H1 (cell line): ENCODE measurements at regions not wholly inside any gene's neighbourhood (a gene's known extent, or its start where the extent isn't known, plus 50 kb on each side); places are given as distances from the start of the nearest gene placed in this dataset.

Experiments
- CTCF ChIA-PET: fragments of 300-600 bp; sonication (Branson Sonifier 250); formaldehyde crosslinking; loops from one replicate; lab custom pipeline; 2021; ENCODE audit not compliant: partially characterized antibody; lab: Charles Lee
- POLR2A ChIA-PET: fragments of 300-600 bp; sonication (Branson Sonifier 250); formaldehyde crosslinking; loops from one replicate; lab custom pipeline; 2021; ENCODE audit warnings: inconsistent platforms; ENCODE audit not compliant: partially characterized antibody; lab: Charles Lee
- DNase-seq, 2 experiments: peaks; one replicate each; pipeline versions ENCODE4 v3.0.0 to v3.0.0-alpha.2; 2010 to 2022; ENCODE audit warnings: low spot score in 2 of 2, low read depth in 1 of 2, mixed read lengths in 1 of 2
- FAIRE-seq: peaks from 2 replicates; lab custom pipeline; 2011; peaks lifted over from hg19 to GRCh38; lab: Jason Lieb, UNC
- H2AFZ ChIP-seq: 2 replicates; pipeline ENCODE4 v1.8.1; 2012; ENCODE audit warnings: low read length, inconsistent platforms
- H2AK5ac ChIP-seq: 2 replicates; pipeline ENCODE4 v1.6.1; 2013; ENCODE audit warnings: low read depth, low read length
- H2BK120ac ChIP-seq: replicated peaks from 2 replicates; pipeline ENCODE3; 2013; ENCODE audit warnings: low read depth, low read length, inconsistent platforms
- H2BK12ac ChIP-seq: 2 replicates; pipeline ENCODE4 v1.6.1; 2013; ENCODE audit warnings: low read depth, low read length
- H2BK15ac ChIP-seq: 2 replicates; pipeline ENCODE4 v1.6.1; 2013; ENCODE audit warnings: low read length
- H2BK20ac ChIP-seq: 2 replicates; pipeline ENCODE4 v1.6.1; 2013; ENCODE audit warnings: low read length
- H2BK5ac ChIP-seq: 2 replicates; pipeline ENCODE4 v1.6.1; 2013; ENCODE audit warnings: low read depth, low read length
- H3K14ac ChIP-seq: 2 replicates; pipeline ENCODE4 v1.6.1; 2013; ENCODE audit warnings: inconsistent platforms; ENCODE audit not compliant: insufficient read length
- H3K18ac ChIP-seq: 2 replicates; pipeline ENCODE4 v1.6.1; 2013; ENCODE audit warnings: low read length; ENCODE audit errors: extremely low read depth
- H3K23ac ChIP-seq: 2 replicates; pipeline ENCODE4 v1.6.1; 2013; ENCODE audit warnings: inconsistent platforms; ENCODE audit not compliant: insufficient read length
- H3K23me2 ChIP-seq: 2 replicates; pipeline ENCODE4 v1.6.1; 2013; ENCODE audit warnings: low read depth, low read length
- H3K27ac ChIP-seq: 2 replicates; pipeline ENCODE4 v1.6.1; 2011; ENCODE audit warnings: low read depth, low read length, inconsistent platforms
- H3K27me3 ChIP-seq, 4 experiments: replicated peaks in 1 of 4; 1 replicate in 1 of 4; 2 replicates in 3 of 4; pipeline versions ENCODE4 v1.6.1 to v1.8.1; 2011 to 2013; ENCODE audit warnings: low read length in 3 of 4, mild to moderate bottlenecking in 3 of 4, inconsistent platforms in 2 of 4, mixed read lengths in 2 of 4, moderate library complexity in 1 of 4; ENCODE audit not compliant: control insufficient read depth in 3 of 4, insufficient read depth in 3 of 4; ENCODE audit errors: extremely low read depth in 1 of 4
- H3K36me3 ChIP-seq, 4 experiments: 2 replicates each; pipeline versions ENCODE4 v1.6.1 to v1.8.1; 2011 to 2013; ENCODE audit warnings: mild to moderate bottlenecking in 4 of 4, low read length in 3 of 4, moderate library complexity in 2 of 4, control low read depth in 1 of 4, inconsistent platforms in 1 of 4; ENCODE audit not compliant: insufficient read depth in 4 of 4, control insufficient read depth in 2 of 4
- H3K4ac ChIP-seq: replicated peaks from 2 replicates; pipeline ENCODE3; 2013; ENCODE audit warnings: low read length, low read depth, mixed read lengths, inconsistent platforms; ENCODE audit not compliant: insufficient read length
- H3K4me1 ChIP-seq, 4 experiments: replicated peaks in 1 of 4; 1 replicate in 1 of 4; 2 replicates in 3 of 4; pipeline versions ENCODE4 v1.6.1 to v1.8.1; 2011 to 2013; ENCODE audit warnings: low read length in 3 of 4, inconsistent platforms in 2 of 4, mixed read lengths in 1 of 4; ENCODE audit not compliant: insufficient read depth in 4 of 4, control insufficient read depth in 3 of 4
- H3K4me2 ChIP-seq, 2 experiments: 2 replicates each; pipeline versions ENCODE4 v1.6.1 to v1.8.1; 2011 to 2013; ENCODE audit warnings: low read depth in 2 of 2, low read length in 2 of 2, control low read depth in 1 of 2, inconsistent platforms in 1 of 2, mild to moderate bottlenecking in 1 of 2; ENCODE audit not compliant: insufficient read depth in 1 of 2
- H3K4me3 ChIP-seq, 4 experiments: fragments of 200-600, 300-600 bp in 1 of 4; sonication (generic), shearing (Covaris generic), sonication (Bioruptor Twin) in 1 of 4; 2 replicates each; pipeline versions ENCODE4 v1.5.1 to v1.8.1; 2011 to 2016; ENCODE audit warnings: low read length in 4 of 4, low read depth in 3 of 4, control low read depth in 2 of 4, inconsistent platforms in 2 of 4, mild to moderate bottlenecking in 2 of 4, mixed read lengths in 1 of 4, moderate library complexity in 1 of 4; ENCODE audit not compliant: insufficient read depth in 2 of 4; ENCODE audit errors: extremely low read depth in 1 of 4
- H3K56ac ChIP-seq: replicated peaks from 2 replicates; pipeline ENCODE3; 2013; ENCODE audit warnings: low read depth, mild to moderate bottlenecking, mixed read lengths, low read length, inconsistent platforms; ENCODE audit not compliant: insufficient read length
- H3K79me1 ChIP-seq: 2 replicates; pipeline ENCODE4 v1.6.1; 2013; ENCODE audit warnings: low read depth, low read length, control low read depth
- H3K79me2 ChIP-seq, 2 experiments: 2 replicates each; pipeline versions ENCODE4 v1.6.1 to v1.8.1; 2012 to 2013; ENCODE audit warnings: low read length in 2 of 2, mild to moderate bottlenecking in 2 of 2, inconsistent platforms in 1 of 2; ENCODE audit not compliant: insufficient read depth in 2 of 2, control insufficient read depth in 1 of 2
- H3K9ac ChIP-seq, 4 experiments: replicated peaks in 1 of 4; 1 replicate in 1 of 4; 2 replicates in 3 of 4; pipeline versions ENCODE4 v1.6.1 to v1.8.1; 2011 to 2013; ENCODE audit warnings: low read depth in 3 of 4, low read length in 3 of 4, control low read depth in 2 of 4, mild to moderate bottlenecking in 2 of 4, moderate library complexity in 2 of 4, inconsistent platforms in 1 of 4; ENCODE audit errors: extremely low read depth in 1 of 4
- H3K9me3 ChIP-seq, 2 experiments: 2 replicates each; pipeline versions ENCODE4 v1.6.1 to v1.8.1; 2012 to 2013; ENCODE audit warnings: mild to moderate bottlenecking in 2 of 2, moderate library complexity in 2 of 2, control low read depth in 1 of 2, inconsistent platforms in 1 of 2, low read depth in 1 of 2, low read length in 1 of 2, mixed read lengths in 1 of 2; ENCODE audit not compliant: insufficient read depth in 2 of 2
- H4K20me1 ChIP-seq, 2 experiments: replicated peaks in 1 of 2; 2 replicates each; pipeline versions ENCODE3 to v1.8.1; 2011 to 2013; ENCODE audit warnings: inconsistent platforms in 2 of 2, low read length in 2 of 2, mild to moderate bottlenecking in 1 of 2; ENCODE audit not compliant: insufficient read depth in 2 of 2, control insufficient read depth in 1 of 2
- H4K5ac ChIP-seq: 2 replicates; pipeline ENCODE4 v1.6.1; 2013; ENCODE audit warnings: low read length, low read depth, mixed read lengths, inconsistent platforms; ENCODE audit not compliant: insufficient read length
- H4K8ac ChIP-seq: 2 replicates; pipeline ENCODE4 v1.8.0; 2013; ENCODE audit warnings: mild to moderate bottlenecking, moderate library complexity, low read length, inconsistent platforms; ENCODE audit not compliant: insufficient read depth; ENCODE audit errors: extremely low read depth
- H4K91ac ChIP-seq: replicated peaks from 2 replicates; pipeline ENCODE3; 2013; ENCODE audit warnings: low read length, mixed read lengths, inconsistent platforms; ENCODE audit not compliant: insufficient read length
- RAD21 ChIP-seq, 2 experiments: IDR thresholded peaks in 1 of 2; conservative IDR thresholded peaks in 1 of 2; 2 replicates each; pipeline ENCODE4 v1.6.1; 2011; ENCODE audit warnings: low read depth in 2 of 2, low read length in 2 of 2, improper control_type of control experiment in 1 of 2, inconsistent platforms in 1 of 2, mild to moderate bottlenecking in 1 of 2, moderate library complexity in 1 of 2
- SP4 ChIP-seq: IDR thresholded peaks from 2 replicates; pipeline ENCODE4 v1.6.1; 2012; ENCODE audit warnings: low read length, inconsistent platforms
- TAF1 ChIP-seq: IDR thresholded peaks from 2 replicates; pipeline ENCODE4 v1.6.1; 2011; ENCODE audit warnings: mild to moderate bottlenecking, low read depth, low read length
- WGBS, 2 experiments: shearing (Covaris generic) in 1 of 2; methylation state at CpG; one replicate each; pipeline versions ENCODE4 v1.1.6 to v1.1.7; 2013 to 2015; ENCODE audit warnings: low lambda C conversion rate in 2 of 2, mixed read lengths in 2 of 2, inconsistent platforms in 1 of 2, low coverage in 1 of 2, missing lambda C conversion rate in 1 of 2; ENCODE audit not compliant: insufficient replicate concordance in 2 of 2, insufficient coverage in 1 of 2, insufficient read length in 1 of 2; ENCODE audit errors: extremely low coverage in 1 of 2, missing lambda C conversion rate in 1 of 2; 5-methylcytosine and 5-hydroxymethylcytosine counted together
- TF ChIP-seq, protein P1 (sequence below), 3 experiments: IDR thresholded peaks; 1 replicate in 2 of 3; 2 replicates in 1 of 3; pipeline versions ENCODE4 v1.5.1 to v1.6.1; 2011; ENCODE audit warnings: low read length in 3 of 3, mild to moderate bottlenecking in 3 of 3, inconsistent platforms in 2 of 3, low read depth in 1 of 3, moderate library complexity in 1 of 3; ENCODE audit not compliant: insufficient read depth in 1 of 3; ENCODE audit errors: control extremely low read depth in 1 of 3

DNA sequence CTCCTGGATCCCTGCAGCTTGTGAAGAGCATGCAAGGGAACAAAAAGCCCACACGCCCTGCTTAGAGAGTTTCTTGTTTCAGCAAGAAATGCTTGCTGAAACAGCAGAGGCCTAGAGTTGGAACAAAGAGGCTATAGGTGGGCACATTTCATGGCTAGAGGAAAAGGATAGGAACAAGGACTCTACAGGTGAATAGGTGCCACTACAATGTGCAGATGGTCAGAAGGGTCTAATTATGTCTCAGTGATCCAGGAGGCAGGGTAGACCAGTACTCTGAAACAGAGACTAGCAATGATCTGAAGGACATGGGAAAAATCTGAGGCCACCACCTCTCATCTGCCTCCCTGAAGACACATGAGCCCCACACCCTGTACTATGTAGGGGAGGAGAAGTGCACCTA, 609.0 kb downstream of the REEP3 start:
- 81% methylated on average over 1 of the region's 1 CpG; no CpG with 5 or more reads in 1 of the 2 experiments for WGBS, 2 experiments
- no peaks in the 10 kb centered on the region; a peak in 1 of 8 replicates for H3K36me3 ChIP-seq
- H3K79me2 ChIP-seq: no peaks in the 10 kb centered on the region
- H4K5ac ChIP-seq: no peak overlapping the region
- H3K4ac ChIP-seq: no peak overlapping the region
- H3K4me3 ChIP-seq: no peak overlapping the region
- no peak overlapping the region for H2BK12ac ChIP-seq
- H3K4me1 ChIP-seq: peaks cover 0 to 2% (median 1%) of the 10 kb centered on the region in 4 experiments; a peak in 1 of 7 replicates
- POLR2A ChIA-PET: no interaction called here
- CTCF ChIA-PET: interaction anchor here (1.0 to 3.5 kb wide), 7 partner anchors 10 to 1050 kb away, joined by 3 to 19 read pairs (median 3); no protein-coding TSS in a partner anchor
- H3K9me3 ChIP-seq: no peaks in the 10 kb centered on the region
- H4K8ac ChIP-seq: no peak overlapping the region
- H3K18ac ChIP-seq: 0 out of 2 replicates have a peak overlapping the region, but pooled peaks have one; percentile 28
- no peaks in the 10 kb centered on the region for H3K23me2 ChIP-seq
- H3K14ac ChIP-seq: no peak overlapping the region
- no peak overlapping the region for H2BK20ac ChIP-seq
- TF ChIP-seq, protein P1, sequence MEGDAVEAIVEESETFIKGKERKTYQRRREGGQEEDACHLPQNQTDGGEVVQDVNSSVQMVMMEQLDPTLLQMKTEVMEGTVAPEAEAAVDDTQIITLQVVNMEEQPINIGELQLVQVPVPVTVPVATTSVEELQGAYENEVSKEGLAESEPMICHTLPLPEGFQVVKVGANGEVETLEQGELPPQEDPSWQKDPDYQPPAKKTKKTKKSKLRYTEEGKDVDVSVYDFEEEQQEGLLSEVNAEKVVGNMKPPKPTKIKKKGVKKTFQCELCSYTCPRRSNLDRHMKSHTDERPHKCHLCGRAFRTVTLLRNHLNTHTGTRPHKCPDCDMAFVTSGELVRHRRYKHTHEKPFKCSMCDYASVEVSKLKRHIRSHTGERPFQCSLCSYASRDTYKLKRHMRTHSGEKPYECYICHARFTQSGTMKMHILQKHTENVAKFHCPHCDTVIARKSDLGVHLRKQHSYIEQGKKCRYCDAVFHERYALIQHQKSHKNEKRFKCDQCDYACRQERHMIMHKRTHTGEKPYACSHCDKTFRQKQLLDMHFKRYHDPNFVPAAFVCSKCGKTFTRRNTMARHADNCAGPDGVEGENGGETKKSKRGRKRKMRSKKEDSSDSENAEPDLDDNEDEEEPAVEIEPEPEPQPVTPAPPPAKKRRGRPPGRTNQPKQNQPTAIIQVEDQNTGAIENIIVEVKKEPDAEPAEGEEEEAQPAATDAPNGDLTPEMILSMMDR (IDR thresholded peaks at IDR 0.05; ENCODE audit: control extremely low read depth in 1 of 3, insufficient read depth in 1 of 3, low read depth in 1 of 3, low read length in 3 of 3): peak in 1 of 3 experiments; percentile 39; a peak in 1 of 4 replicates
- TF ChIP-seq SP4 (no peak), TAF1 (no peak), RAD21 (IDR thresholded peaks at IDR 0.05 in 1 of 2, conservative IDR thresholded peaks at IDR 0.05 in 1 of 2; ENCODE audit: low read depth in 2 of 2, low read length in 2 of 2) (peak in 1 of 2 experiments; percentile 23; a peak in 1 of 4 replicates)
- H3K27me3 ChIP-seq: no peaks in the 10 kb centered on the region
- H2BK15ac ChIP-seq: no peak overlapping the region
- H3K27ac ChIP-seq: no peak overlapping the region
- no peak overlapping the region for H3K4me2 ChIP-seq
- no peak overlapping the region for H2AK5ac ChIP-seq
- H3K9ac ChIP-seq: no peak overlapping the region
- no peak overlapping the region for H2BK5ac ChIP-seq
- FAIRE-seq (no peak), DNase-seq (no peak)
- no peaks in the 10 kb centered on the region for H4K20me1 ChIP-seq
- H3K23ac ChIP-seq: no peak overlapping the region
- no peak overlapping the region for H4K91ac ChIP-seq
- H2BK120ac ChIP-seq: no peak overlapping the region
- H2AFZ ChIP-seq: peak overlapping the region; percentile 36; the same call in 1 of the 2 replicates
- no peaks in the 10 kb centered on the region for H3K79me1 ChIP-seq
- no peak overlapping the region for H3K56ac ChIP-seq
